Right atrium auricular region (tissue), 2 donors: ENCODE measurements at regions not wholly inside any gene's neighbourhood (a gene's known extent, or its start where the extent isn't known, plus 50 kb on each side); places are given as distances from the start of the nearest gene placed in this dataset.

ENCODE experiments used
- DNase-seq: peaks from one replicate; pipeline ENCODE4 v3.0.0-alpha.2; 2019; ENCODE audit warnings: low spot score
- H3K27ac ChIP-seq, 2 donors: fragments of 200-600 bp; sonication (generic); 1 replicate in 1 of 2; 2 replicates in 1 of 2; pipeline ENCODE4 v1.5.1; 2016 to 2019
- H3K27me3 ChIP-seq, 2 donors: fragments of 200-600 bp; sonication (generic); one replicate each; pipeline versions ENCODE4 v1.5.1 to v1.6.0; 2017 to 2019
- H3K36me3 ChIP-seq: fragments of 200-600 bp; sonication (generic); one replicate; pipeline ENCODE4 v1.5.1; 2016
- H3K4me1 ChIP-seq, 2 donors: fragments of 200-600 bp; sonication (generic); one replicate each; pipeline versions ENCODE4 v1.5.1 to v1.6.0; 2017 to 2019
- H3K4me3 ChIP-seq, 2 donors: fragments of 200-600 bp; sonication (generic); 1 replicate in 1 of 2; 2 replicates in 1 of 2; pipeline ENCODE4 v1.5.1; 2017 to 2019; ENCODE audit warnings: mild to moderate bottlenecking in 1 of 2, moderate library complexity in 1 of 2
- H3K9me3 ChIP-seq, 2 donors: fragments of 200-600 bp; sonication (generic); one replicate each; pipeline ENCODE4 v1.5.1; 2019
- TF ChIP-seq, protein P1 (sequence below), 2 donors: fragments of 200-600 bp; sonication (generic); IDR thresholded peaks; one replicate each; pipeline ENCODE4 v1.5.1; 2019; ENCODE audit warnings: antibody characterized with exemption in 2 of 2

DNA sequence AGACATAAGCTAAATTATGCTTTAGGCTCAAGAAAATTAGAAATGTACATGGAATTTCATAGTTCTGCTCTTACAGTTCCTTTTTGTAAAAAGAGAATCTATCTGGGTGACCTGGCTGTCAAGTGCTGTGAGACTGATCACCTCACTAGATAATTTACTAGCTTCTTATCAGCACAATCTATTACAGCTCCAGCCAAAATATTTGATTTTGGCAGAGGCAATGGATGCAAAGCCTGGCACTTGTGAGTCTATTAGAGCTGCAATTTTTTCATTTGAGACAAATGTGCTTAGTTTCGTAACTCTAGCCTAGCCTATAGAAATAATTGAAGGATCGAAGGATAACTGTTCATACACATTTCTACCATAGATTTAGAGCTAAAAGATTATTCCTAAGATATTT is 927.5 kb downstream of the SLC6A15 start:
- H3K4me3 ChIP-seq: no peak overlapping the region
- H3K4me1 ChIP-seq: no peaks in the 10 kb centered on the region
- H3K9me3 ChIP-seq: no peaks in the 10 kb centered on the region
- H3K27ac ChIP-seq: no peak overlapping the region
- no peak for DNase-seq
- no peaks in the 10 kb centered on the region for H3K36me3 ChIP-seq
- TF ChIP-seq, protein P1, sequence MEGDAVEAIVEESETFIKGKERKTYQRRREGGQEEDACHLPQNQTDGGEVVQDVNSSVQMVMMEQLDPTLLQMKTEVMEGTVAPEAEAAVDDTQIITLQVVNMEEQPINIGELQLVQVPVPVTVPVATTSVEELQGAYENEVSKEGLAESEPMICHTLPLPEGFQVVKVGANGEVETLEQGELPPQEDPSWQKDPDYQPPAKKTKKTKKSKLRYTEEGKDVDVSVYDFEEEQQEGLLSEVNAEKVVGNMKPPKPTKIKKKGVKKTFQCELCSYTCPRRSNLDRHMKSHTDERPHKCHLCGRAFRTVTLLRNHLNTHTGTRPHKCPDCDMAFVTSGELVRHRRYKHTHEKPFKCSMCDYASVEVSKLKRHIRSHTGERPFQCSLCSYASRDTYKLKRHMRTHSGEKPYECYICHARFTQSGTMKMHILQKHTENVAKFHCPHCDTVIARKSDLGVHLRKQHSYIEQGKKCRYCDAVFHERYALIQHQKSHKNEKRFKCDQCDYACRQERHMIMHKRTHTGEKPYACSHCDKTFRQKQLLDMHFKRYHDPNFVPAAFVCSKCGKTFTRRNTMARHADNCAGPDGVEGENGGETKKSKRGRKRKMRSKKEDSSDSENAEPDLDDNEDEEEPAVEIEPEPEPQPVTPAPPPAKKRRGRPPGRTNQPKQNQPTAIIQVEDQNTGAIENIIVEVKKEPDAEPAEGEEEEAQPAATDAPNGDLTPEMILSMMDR (IDR thresholded peaks at IDR 0.05): no peak
- H3K27me3 ChIP-seq: no peaks in the 10 kb centered on the region

DNA sequence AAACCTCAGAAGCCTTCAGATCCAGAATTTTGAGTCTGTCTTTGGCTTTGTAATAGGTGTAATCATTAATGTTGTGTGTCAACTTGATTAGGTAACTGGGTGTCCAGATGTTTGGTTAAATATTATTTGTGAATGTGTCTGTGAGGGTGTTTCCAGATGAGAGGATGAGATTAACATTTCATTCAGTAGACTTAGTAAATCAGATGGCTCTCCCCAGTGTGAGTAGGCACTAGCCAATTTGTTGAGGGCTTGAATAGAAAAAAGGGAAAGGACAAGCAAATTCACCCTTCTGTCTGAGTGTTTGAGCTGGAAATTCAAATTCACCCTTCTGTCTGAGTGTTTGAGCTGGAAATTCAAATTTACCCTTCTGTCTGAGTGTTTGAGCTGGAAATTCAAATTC is 932.2 kb downstream of the SLC6A15 start:
- H3K27me3 ChIP-seq: no peaks in the 10 kb centered on the region
- no peaks in the 10 kb centered on the region for H3K4me1 ChIP-seq
- H3K36me3 ChIP-seq: no peaks in the 10 kb centered on the region
- H3K27ac ChIP-seq: no peak overlapping the region
- no peak for DNase-seq
- H3K4me3 ChIP-seq: no peak overlapping the region
- TF ChIP-seq, protein P1 (IDR thresholded peaks at IDR 0.05): no peak
- H3K9me3 ChIP-seq: no peaks in the 10 kb centered on the region

DNA sequence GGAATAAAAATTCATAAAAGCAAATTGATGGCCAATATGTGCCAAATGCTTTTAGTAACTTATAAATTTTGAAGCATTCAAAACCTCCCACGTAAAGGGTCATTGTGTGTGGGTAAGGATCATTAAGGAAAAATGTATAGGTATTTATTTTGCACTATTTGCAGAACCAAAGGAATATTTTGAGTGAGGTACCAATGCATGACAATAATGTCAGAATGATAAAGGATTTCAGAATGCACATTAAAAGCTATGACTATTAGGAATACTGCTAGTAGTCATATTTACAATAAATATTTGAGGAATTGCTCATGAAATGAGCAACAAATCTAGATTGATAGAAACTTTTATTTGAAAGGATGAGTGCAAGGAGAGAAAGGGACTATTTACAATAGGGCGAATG is 932.8 kb downstream of the SLC6A15 start:
- H3K27ac ChIP-seq: no peak overlapping the region
- H3K27me3 ChIP-seq: no peaks in the 10 kb centered on the region
- no peak overlapping the region for H3K4me3 ChIP-seq
- H3K36me3 ChIP-seq: no peaks in the 10 kb centered on the region
- no peaks in the 10 kb centered on the region for H3K9me3 ChIP-seq
- H3K4me1 ChIP-seq: no peaks in the 10 kb centered on the region
- no peak for DNase-seq
- TF ChIP-seq, protein P1 (IDR thresholded peaks at IDR 0.05): no peak

DNA sequence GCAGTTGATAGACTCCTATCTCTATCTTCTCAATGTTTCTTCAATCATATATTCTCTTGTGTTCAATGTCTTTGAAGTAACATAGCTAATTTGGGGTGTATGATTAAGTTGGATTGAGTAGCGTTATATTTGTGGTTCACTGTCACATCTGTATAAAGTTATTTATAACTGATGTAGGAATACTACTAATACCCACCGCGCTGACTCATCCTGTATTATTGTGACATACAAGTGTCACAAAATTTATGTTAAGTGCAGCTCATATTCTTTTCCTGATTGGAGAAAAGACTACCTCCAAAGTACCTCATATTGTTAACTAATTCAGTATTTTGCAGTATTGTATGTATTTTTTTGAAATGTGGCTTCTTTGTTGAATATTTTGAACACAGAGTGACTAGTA is 940.8 kb downstream of the SLC6A15 start:
- H3K4me3 ChIP-seq: no peak overlapping the region
- no peaks in the 10 kb centered on the region for H3K27me3 ChIP-seq
- no peak for DNase-seq
- H3K4me1 ChIP-seq: no peaks in the 10 kb centered on the region
- no peaks in the 10 kb centered on the region for H3K36me3 ChIP-seq
- H3K9me3 ChIP-seq: no peaks in the 10 kb centered on the region
- TF ChIP-seq, protein P1 (IDR thresholded peaks at IDR 0.05): no peak
- no peak overlapping the region for H3K27ac ChIP-seq

DNA sequence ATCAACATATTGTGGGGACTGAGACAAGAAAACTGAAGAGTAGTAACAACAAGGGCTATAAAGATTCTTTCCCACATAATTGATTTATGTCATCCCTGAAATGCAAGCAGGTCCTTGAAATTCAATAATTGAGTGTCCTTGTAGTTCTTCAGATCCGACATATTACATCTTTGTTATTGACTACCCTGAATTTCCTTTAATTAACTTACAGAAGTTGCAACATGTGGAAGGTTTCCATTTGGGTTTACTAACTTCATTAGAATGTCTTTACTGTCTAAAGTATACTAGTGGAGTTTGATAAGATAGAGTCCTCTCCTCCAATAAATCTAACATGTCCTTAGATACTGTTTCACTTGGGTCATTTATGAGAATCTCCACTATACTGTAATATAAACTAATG is 951.8 kb downstream of the SLC6A15 start:
- H3K27me3 ChIP-seq: no peaks in the 10 kb centered on the region
- no peaks in the 10 kb centered on the region for H3K4me1 ChIP-seq
- no peak for DNase-seq
- H3K9me3 ChIP-seq: no peaks in the 10 kb centered on the region
- H3K27ac ChIP-seq: no peak overlapping the region
- TF ChIP-seq, protein P1 (IDR thresholded peaks at IDR 0.05): no peak
- no peak overlapping the region for H3K4me3 ChIP-seq
- H3K36me3 ChIP-seq: no peaks in the 10 kb centered on the region

DNA sequence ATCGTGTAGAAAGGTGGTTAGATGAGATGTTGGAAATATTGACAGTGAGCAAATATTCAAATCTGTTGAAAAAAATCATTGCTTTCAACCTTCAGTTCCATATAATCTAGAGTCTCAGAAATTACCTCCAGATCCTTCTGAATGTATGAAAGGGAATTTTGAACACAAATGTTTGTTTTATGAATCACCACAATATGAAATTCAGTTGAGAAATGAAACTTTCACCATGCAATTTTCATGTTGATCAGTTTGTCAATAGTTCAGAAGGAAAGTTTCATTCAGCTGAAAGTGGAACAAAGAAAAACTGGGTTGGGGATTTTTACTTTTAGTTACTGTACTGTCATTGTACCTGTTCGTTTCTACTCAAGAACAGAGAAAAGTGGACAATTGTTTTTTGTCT is 953.6 kb downstream of the SLC6A15 start:
- H3K4me1 ChIP-seq: no peaks in the 10 kb centered on the region
- no peak overlapping the region for H3K4me3 ChIP-seq
- H3K27ac ChIP-seq: no peak overlapping the region
- TF ChIP-seq, protein P1 (IDR thresholded peaks at IDR 0.05): no peak
- no peaks in the 10 kb centered on the region for H3K9me3 ChIP-seq
- H3K27me3 ChIP-seq: no peaks in the 10 kb centered on the region
- H3K36me3 ChIP-seq: no peaks in the 10 kb centered on the region
- DNase-seq: no peak
